Mesenchymal stem cell (in vitro differentiated cells and primary cell): ENCODE measurements at regions not wholly inside any gene's neighbourhood (a gene's known extent, or its start where the extent isn't known, plus 50 kb on each side); places are given as distances from the start of the nearest gene placed in this dataset.

Source experiments
- DNase-seq: peaks from one replicate; pipeline ENCODE4 v3.0.0-alpha.2; 2013
- H2AFZ ChIP-seq: one replicate; pipeline ENCODE4 v1.6.1; 2013; ENCODE audit warnings: low read depth, mild to moderate bottlenecking, control low read depth, inconsistent platforms, low read length, moderate library complexity
- H2AK5ac ChIP-seq: 2 replicates; pipeline ENCODE4 v1.6.1; 2013; ENCODE audit warnings: low read length, moderate library complexity, mild to moderate bottlenecking, inconsistent platforms; ENCODE audit not compliant: severe bottlenecking
- H2BK120ac ChIP-seq: one replicate; pipeline ENCODE4 v1.6.1; 2013; ENCODE audit warnings: low read depth, mild to moderate bottlenecking, inconsistent platforms, low read length, moderate library complexity
- H2BK12ac ChIP-seq, 2 experiments: one replicate each; pipeline ENCODE4 v1.6.1; 2013; ENCODE audit warnings: inconsistent platforms in 2 of 2, low read length in 2 of 2, mild to moderate bottlenecking in 2 of 2, moderate library complexity in 2 of 2, control low read depth in 1 of 2
- H2BK15ac ChIP-seq: one replicate; pipeline ENCODE4 v1.6.1; 2013; ENCODE audit warnings: mild to moderate bottlenecking, low read depth, inconsistent platforms; ENCODE audit not compliant: poor library complexity, severe bottlenecking
- H2BK5ac ChIP-seq: 2 replicates; pipeline ENCODE4 v1.6.1; 2013; ENCODE audit warnings: low read depth, mild to moderate bottlenecking, low read length, control low read depth, inconsistent platforms; ENCODE audit not compliant: poor library complexity, severe bottlenecking
- H3K14ac ChIP-seq, 2 experiments: one replicate each; pipeline ENCODE4 v1.6.1; 2013; ENCODE audit warnings: inconsistent platforms in 2 of 2, low read length in 2 of 2, control low read depth in 1 of 2, mild to moderate bottlenecking in 1 of 2, moderate library complexity in 1 of 2
- H3K18ac ChIP-seq, 2 experiments: one replicate each; pipeline ENCODE4 v1.6.1; 2013; ENCODE audit warnings: inconsistent platforms in 2 of 2, low read length in 2 of 2, control low read depth in 1 of 2, low read depth in 1 of 2, mild to moderate bottlenecking in 1 of 2
- H3K23ac ChIP-seq, 2 experiments: one replicate each; pipeline ENCODE4 v1.6.1; 2013; ENCODE audit warnings: inconsistent platforms in 2 of 2, low read length in 2 of 2, mild to moderate bottlenecking in 2 of 2, moderate library complexity in 2 of 2, control low read depth in 1 of 2
- H3K27ac ChIP-seq: 2 replicates; pipeline ENCODE4 v1.5.1; 2013; ENCODE audit warnings: mild to moderate bottlenecking, moderate library complexity, low read length, control low read depth, inconsistent platforms; ENCODE audit not compliant: poor library complexity, severe bottlenecking
- H3K27me3 ChIP-seq, 2 experiments: 2 replicates each; pipeline versions ENCODE4 v1.6.1 to v1.7.0; 2013; ENCODE audit warnings: low read length in 2 of 2, mild to moderate bottlenecking in 2 of 2, moderate library complexity in 2 of 2, control low read depth in 1 of 2, inconsistent platforms in 1 of 2; ENCODE audit not compliant: control insufficient read depth in 1 of 2, insufficient read depth in 1 of 2
- H3K36me3 ChIP-seq, 2 experiments: 2 replicates each; pipeline versions ENCODE4 v1.6.1 to v1.7.0; 2013; ENCODE audit warnings: low read length in 2 of 2, control low read depth in 1 of 2, inconsistent platforms in 1 of 2, low read depth in 1 of 2, mild to moderate bottlenecking in 1 of 2; ENCODE audit not compliant: insufficient read depth in 2 of 2, control insufficient read depth in 1 of 2
- H3K4ac ChIP-seq, 2 experiments: one replicate each; pipeline ENCODE4 v1.6.1; 2013; ENCODE audit warnings: inconsistent platforms in 2 of 2, low read length in 2 of 2, mild to moderate bottlenecking in 2 of 2, moderate library complexity in 2 of 2, control low read depth in 1 of 2, low read depth in 1 of 2
- H3K4me1 ChIP-seq: 2 replicates; pipeline ENCODE4 v1.6.1; 2013; ENCODE audit warnings: low read depth, low read length, control low read depth; ENCODE audit not compliant: control insufficient read depth, insufficient read depth
- H3K4me2 ChIP-seq: 2 replicates; pipeline ENCODE4 v1.6.1; 2013; ENCODE audit warnings: low read length, mild to moderate bottlenecking, inconsistent platforms; ENCODE audit not compliant: poor library complexity, severe bottlenecking
- H3K4me3 ChIP-seq, 2 experiments: 2 replicates each; pipeline versions ENCODE4 v1.5.1 to v1.7.0; 2013; ENCODE audit warnings: low read length in 2 of 2, mild to moderate bottlenecking in 2 of 2, control low read depth in 1 of 2, low read depth in 1 of 2; ENCODE audit not compliant: insufficient read depth in 1 of 2
- H3K79me1 ChIP-seq: replicated peaks from 2 replicates; pipeline ENCODE4 v1.6.1; 2013; ENCODE audit warnings: mild to moderate bottlenecking, control low read depth, low read length, inconsistent platforms; ENCODE audit not compliant: poor library complexity, severe bottlenecking
- H3K9ac ChIP-seq: 2 replicates; pipeline ENCODE4 v1.7.0; 2013; ENCODE audit warnings: mild to moderate bottlenecking, low read length, moderate library complexity
- H3K9me3 ChIP-seq: 2 replicates; pipeline ENCODE4 v1.7.0; 2013; ENCODE audit warnings: mild to moderate bottlenecking, low read length; ENCODE audit not compliant: control insufficient read depth
- H4K8ac ChIP-seq: one replicate; pipeline ENCODE4 v1.6.1; 2013; ENCODE audit warnings: inconsistent platforms, mild to moderate bottlenecking, low read length, moderate library complexity
- H4K91ac ChIP-seq: one replicate; pipeline ENCODE4 v1.6.1; 2013; ENCODE audit warnings: mild to moderate bottlenecking, low read length, inconsistent platforms
- WGBS: methylation state at CpG from one replicate; pipeline ENCODE4 v1.1.7; 2013; ENCODE audit warnings: mixed read lengths; 5-methylcytosine and 5-hydroxymethylcytosine counted together

GRCh38 chr2:57569396-57569795, 477.2 kb upstream of the VRK2 start:
- no peak overlapping the region for H2BK120ac ChIP-seq
- no peaks in the 10 kb centered on the region for H3K27me3 ChIP-seq
- H3K18ac ChIP-seq, result no peak overlapping the region
- H2AFZ ChIP-seq, result no peak overlapping the region
- H2BK5ac ChIP-seq, result no peak overlapping the region
- no peak overlapping the region for H3K4me3 ChIP-seq
- no peak for DNase-seq
- no peaks in the 10 kb centered on the region for H3K79me1 ChIP-seq
- H4K8ac ChIP-seq, result no peak overlapping the region
- no peak overlapping the region for H3K14ac ChIP-seq
- H3K4me2 ChIP-seq, result no peak overlapping the region
- H2BK12ac ChIP-seq, result no peak overlapping the region
- H3K36me3 ChIP-seq, result no peaks in the 10 kb centered on the region
- H3K9me3 ChIP-seq, result no peaks in the 10 kb centered on the region
- H3K4me1 ChIP-seq, result no peaks in the 10 kb centered on the region
- no peak overlapping the region for H3K9ac ChIP-seq
- H3K27ac ChIP-seq, result no peak overlapping the region
- no peak overlapping the region for H3K23ac ChIP-seq
- H2AK5ac ChIP-seq, result no peak overlapping the region
- H4K91ac ChIP-seq, result no peak overlapping the region
- H2BK15ac ChIP-seq, result no peak overlapping the region
- no peak overlapping the region for H3K4ac ChIP-seq

DNA sequence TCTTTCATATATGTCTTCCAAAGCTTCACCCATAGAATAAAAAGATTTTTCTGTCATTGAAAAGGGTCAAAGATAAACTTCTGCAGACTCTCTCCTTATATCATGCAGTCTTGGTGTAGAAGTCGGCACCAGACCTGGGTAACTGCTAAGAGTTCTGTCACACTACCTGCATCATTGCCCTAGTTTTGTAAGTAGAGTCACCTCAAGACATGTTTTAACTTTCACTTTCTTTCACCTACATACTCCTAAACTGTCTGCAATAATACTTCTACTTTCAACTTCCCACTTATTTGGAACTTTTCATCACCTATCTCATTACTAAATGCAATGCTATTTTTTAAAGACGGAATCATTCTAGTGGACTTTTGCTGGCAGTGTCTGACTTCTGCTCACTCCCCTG, 475.6 kb upstream of the VRK2 start:
- H3K36me3 ChIP-seq, result no peaks in the 10 kb centered on the region
- 92% methylated on average over 2 of the region's 2 CpGs for WGBS
- H2BK15ac ChIP-seq, result no peak overlapping the region
- no peak overlapping the region for H2BK120ac ChIP-seq
- H3K18ac ChIP-seq, result no peak overlapping the region
- no peak overlapping the region for H3K23ac ChIP-seq
- H3K9me3 ChIP-seq, result peaks cover 3% of the 10 kb centered on the region
- H2BK12ac ChIP-seq, result no peak overlapping the region
- no peak overlapping the region for H3K4ac ChIP-seq
- H3K27me3 ChIP-seq, result no peaks in the 10 kb centered on the region
- no peak overlapping the region for H2AK5ac ChIP-seq
- no peaks in the 10 kb centered on the region for H3K79me1 ChIP-seq
- no peak overlapping the region for H3K14ac ChIP-seq
- H3K9ac ChIP-seq, result no peak overlapping the region
- H4K8ac ChIP-seq, result no peak overlapping the region
- no peaks in the 10 kb centered on the region for H3K4me1 ChIP-seq
- H3K4me2 ChIP-seq, result no peak overlapping the region
- no peak overlapping the region for H2BK5ac ChIP-seq
- no peak overlapping the region for H2AFZ ChIP-seq
- H3K27ac ChIP-seq, result no peak overlapping the region
- no peak for DNase-seq
- no peak overlapping the region for H3K4me3 ChIP-seq
- no peak overlapping the region for H4K91ac ChIP-seq

GRCh38 chr2:57575700-57576268, 470.8 kb upstream of the VRK2 start:
- no peak overlapping the region for H2AFZ ChIP-seq
- H3K23ac ChIP-seq, result no peak overlapping the region
- no peak overlapping the region for H2BK120ac ChIP-seq
- no peak for DNase-seq
- H3K4me1 ChIP-seq, result no peaks in the 10 kb centered on the region
- no peaks in the 10 kb centered on the region for H3K79me1 ChIP-seq
- H4K91ac ChIP-seq, result no peak overlapping the region
- H3K4ac ChIP-seq, result no peak overlapping the region
- H3K9me3 ChIP-seq, result peaks cover 7% of the 10 kb centered on the region
- no peak overlapping the region for H3K18ac ChIP-seq
- H3K27me3 ChIP-seq, result no peaks in the 10 kb centered on the region
- H3K14ac ChIP-seq, result no peak overlapping the region
- no peak overlapping the region for H2AK5ac ChIP-seq
- no peak overlapping the region for H3K4me2 ChIP-seq
- no peak overlapping the region for H3K9ac ChIP-seq
- H2BK15ac ChIP-seq, result no peak overlapping the region
- 80% methylated on average over 2 of the region's 5 CpGs for WGBS
- H4K8ac ChIP-seq, result no peak overlapping the region
- no peak overlapping the region for H2BK12ac ChIP-seq
- no peak overlapping the region for H3K4me3 ChIP-seq
- H2BK5ac ChIP-seq, result no peak overlapping the region
- no peaks in the 10 kb centered on the region for H3K36me3 ChIP-seq
- no peak overlapping the region for H3K27ac ChIP-seq

GRCh38 chr2:57576983-57577382, 469.6 kb upstream of the VRK2 start:
- Histone ChIP-seq H3K79me1 (no peaks in the 10 kb centered on the region), H3K14ac (no peak overlapping the region), H2BK5ac (no peak overlapping the region), H3K4ac (no peak overlapping the region), H2BK120ac (no peak overlapping the region), H2BK15ac (no peak overlapping the region), H3K4me1 (no peaks in the 10 kb centered on the region), H4K8ac (no peak overlapping the region), H3K4me3 (no peak overlapping the region), H3K27ac (no peak overlapping the region), H3K9me3 (peaks cover 7% of the 10 kb centered on the region), H2AK5ac (no peak overlapping the region), H3K4me2 (no peak overlapping the region), H2BK12ac (no peak overlapping the region), H3K36me3 (no peaks in the 10 kb centered on the region), H3K9ac (no peak overlapping the region), H4K91ac (no peak overlapping the region), H3K27me3 (no peaks in the 10 kb centered on the region), H3K23ac (no peak overlapping the region), H2AFZ (no peak overlapping the region), H3K18ac (no peak overlapping the region)
- WGBS, result 100% methylated on average over 1 of the region's 1 CpG
- DNase-seq, result no peak
